HepG2 (cell line): ENCODE measurements at regions not wholly inside any gene's neighbourhood (a gene's known extent, or its start where the extent isn't known, plus 50 kb on each side); places are given as distances from the start of the nearest gene placed in this dataset.

Source experiments
- CCDC6 ChIP-seq: sonication (generic); formaldehyde crosslinking; IDR thresholded peaks from 2 replicates; pipeline ENCODE4 v1.8.1; 2022; ENCODE audit warnings: mild to moderate bottlenecking, missing genetic modification reagents, moderate library complexity
- HMG20A ChIP-seq: IDR thresholded peaks from 2 replicates; pipeline ENCODE4 v1.6.1; 2016; ENCODE audit warnings: borderline replicate concordance
- HMGXB4 ChIP-seq, 2 experiments: sonication (generic) in 1 of 2; formaldehyde crosslinking in 1 of 2; IDR thresholded peaks; 2 replicates each; pipeline versions ENCODE4 v1.4.0 to v1.6.1; 2018 to 2020; ENCODE audit warnings: missing genetic modification reagents in 2 of 2, borderline replicate concordance in 1 of 2, low read depth in 1 of 2, mild to moderate bottlenecking in 1 of 2, missing biosample characterization in 1 of 2
- RARG ChIP-seq: sonication (generic); formaldehyde crosslinking; IDR thresholded peaks from 2 replicates; pipeline ENCODE4 v1.4.0; 2020; ENCODE audit warnings: low read depth, mild to moderate bottlenecking, missing genetic modification reagents
- THAP11 ChIP-seq: IDR thresholded peaks from 2 replicates; pipeline ENCODE4 v1.6.1; 2016; ENCODE audit warnings: missing biosample characterization, missing genetic modification reagents
- THAP8 ChIP-seq: sonication (generic); formaldehyde crosslinking; IDR thresholded peaks from 2 replicates; pipeline ENCODE4 v1.5.1; 2020; ENCODE audit warnings: missing genetic modification reagents, mild to moderate bottlenecking, borderline replicate concordance
- YEATS4 ChIP-seq: sonication (generic); formaldehyde crosslinking; IDR thresholded peaks from 2 replicates; pipeline ENCODE4 v1.4.0; 2020; ENCODE audit warnings: missing genetic modification reagents, borderline replicate concordance
- ZBTB4 ChIP-seq: sonication (generic); formaldehyde crosslinking; IDR thresholded peaks from 2 replicates; pipeline ENCODE4 v1.4.0; 2020; ENCODE audit warnings: missing genetic modification reagents, mild to moderate bottlenecking, borderline replicate concordance
- ZNF136 ChIP-seq: sonication (generic); formaldehyde crosslinking; IDR thresholded peaks from 2 replicates; pipeline ENCODE4 v1.8.1; 2022; ENCODE audit warnings: low read depth, mild to moderate bottlenecking, moderate library complexity, missing genetic modification reagents

- TF ChIP-seq ZBTB4 (CRISPR knock-in tag) (no peak), THAP8 (CRISPR knock-in tag) (no peak), HMG20A (no peak), ZNF136 (CRISPR knock-in tag) (no peak), THAP11 (CRISPR knock-in tag) (no peak), RARG (CRISPR knock-in tag) (no peak), CCDC6 (CRISPR knock-in tag) (no peak), YEATS4 (CRISPR knock-in tag) (no peak), HMGXB4 (CRISPR knock-in tag; IDR thresholded peaks at IDR 0.05; ENCODE audit: borderline replicate concordance in 1 of 2, low read depth in 1 of 2) (no peak)
Observed at GRCh38 chr3:8296461-8296860, 205.2 kb upstream of the LMCD1 start (continued).
